B cell (primary cell): ENCODE measurements at regions not wholly inside any gene's neighbourhood (a gene's known extent, or its start where the extent isn't known, plus 50 kb on each side); places are given as distances from the start of the nearest gene placed in this dataset.

ENCODE experiments used
- ATAC-seq: fragments of 200-7000 bp; cut with Tn5 transposase; one replicate; pipeline ENCODE4 v1.10.0; 2021; ENCODE audit warnings: low read depth, mild to moderate bottlenecking, moderate number of reproducible peaks, moderate library complexity
- CTCF ChIA-PET: fragments of 350-600 bp; sonication (Branson Sonifier 250); formaldehyde crosslinking; loops from one replicate; lab custom pipeline; 2021; ENCODE audit warnings: antibody characterized with exemption, inconsistent platforms; lab: Charles Lee
- POLR2A ChIA-PET: fragments of 350-600 bp; sonication (Branson Sonifier 250); formaldehyde crosslinking; loops from one replicate; lab custom pipeline; 2021; ENCODE audit warnings: antibody characterized with exemption; lab: Charles Lee
- DNase-seq: peaks from one replicate; pipeline ENCODE4 v3.0.0; 2013
- H2AFZ ChIP-seq: 2 replicates; pipeline ENCODE4 v1.6.1; 2012; ENCODE audit warnings: mild to moderate bottlenecking, low read depth, low read length; ENCODE audit not compliant: insufficient read depth, poor library complexity, severe bottlenecking
- H3K27ac ChIP-seq, 2 donors: 1 replicate in 1 of 2; 2 replicates in 1 of 2; pipeline ENCODE4 v1.5.1; 2012 to 2013; ENCODE audit warnings: low read length in 2 of 2, mild to moderate bottlenecking in 2 of 2, moderate library complexity in 1 of 2
- H3K27me3 ChIP-seq, 4 experiments: fragments of 200-600 bp in 1 of 4; sonication (generic) in 1 of 4; replicated peaks in 1 of 4; 1 replicate in 2 of 4; 2 replicates in 2 of 4; pipeline versions ENCODE4 v1.6.1 to v1.7.0; 2013 to 2016; ENCODE audit warnings: low read length in 3 of 4, mild to moderate bottlenecking in 2 of 4, mixed read lengths in 1 of 4, moderate library complexity in 1 of 4; ENCODE audit not compliant: insufficient read depth in 4 of 4, control insufficient read depth in 3 of 4; ENCODE audit errors: control extremely low read depth in 1 of 4
- H3K36me3 ChIP-seq, 2 experiments: replicated peaks in 1 of 2; 1 replicate in 1 of 2; 2 replicates in 1 of 2; pipeline versions ENCODE4 v1.6.1 to v1.7.1; 2013; ENCODE audit warnings: low read length in 1 of 2; ENCODE audit not compliant: insufficient read depth in 2 of 2, control insufficient read depth in 1 of 2; ENCODE audit errors: control extremely low read depth in 1 of 2, extremely low read depth in 1 of 2
- H3K4me1 ChIP-seq, 2 donors: fragments of 200-600 bp in 1 of 2; sonication (generic) in 1 of 2; 1 replicate in 1 of 2; 2 replicates in 1 of 2; pipeline versions ENCODE4 v1.5.1 to v1.6.1; 2013 to 2017; ENCODE audit warnings: low read length in 2 of 2; ENCODE audit not compliant: control insufficient read depth in 2 of 2, insufficient read depth in 2 of 2
- H3K4me2 ChIP-seq: replicated peaks from 2 replicates; pipeline ENCODE3; 2012; ENCODE audit warnings: mild to moderate bottlenecking, low read depth, low read length; ENCODE audit not compliant: poor library complexity, severe bottlenecking
- H3K4me3 ChIP-seq, 5 experiments: fragments of 200-600 bp in 1 of 5; sonication (generic) in 1 of 5; 1 replicate in 3 of 5; 2 replicates in 2 of 5; pipeline versions ENCODE4 v1.5.1 to v1.7.0; 2011 to 2016; ENCODE audit warnings: low read length in 4 of 5, mild to moderate bottlenecking in 4 of 5, low read depth in 2 of 5, control low read depth in 1 of 5, moderate library complexity in 1 of 5; ENCODE audit not compliant: insufficient read depth in 1 of 5; ENCODE audit errors: control extremely low read depth in 1 of 5, extremely low read depth in 1 of 5
- H3K79me2 ChIP-seq: fragments of 200-600 bp; sonication (generic); one replicate; pipeline ENCODE4 v1.6.0; 2016; ENCODE audit warnings: low read length; ENCODE audit not compliant: control insufficient read depth, insufficient read depth
- H3K9ac ChIP-seq: fragments of 200-600 bp; sonication (generic); 2 replicates; pipeline ENCODE4 v1.6.1; 2017; ENCODE audit warnings: mild to moderate bottlenecking, low read length, moderate library complexity
- H3K9me3 ChIP-seq, 3 donors: one replicate each; pipeline versions ENCODE4 v1.6.1 to v1.7.1; 2013; ENCODE audit warnings: low read length in 2 of 3; ENCODE audit not compliant: control insufficient read depth in 2 of 3, insufficient read depth in 1 of 3; ENCODE audit errors: control extremely low read depth in 1 of 3
- H4K20me1 ChIP-seq: 2 replicates; pipeline ENCODE4 v1.6.0; 2012; ENCODE audit warnings: mild to moderate bottlenecking, low read length; ENCODE audit not compliant: insufficient read depth, control insufficient read depth, poor library complexity, severe bottlenecking
- H3K27ac Mint-ChIP-seq: one replicate; pipeline ENCODE4 v1.8.0; 2021; ENCODE audit warnings: mixed read lengths
- H3K27me3 Mint-ChIP-seq: one replicate; pipeline ENCODE4 v1.8.0; 2021; ENCODE audit warnings: mixed read lengths
- H3K4me1 Mint-ChIP-seq: one replicate; pipeline ENCODE4 v1.8.0; 2021; ENCODE audit warnings: mixed read lengths
- H3K4me3 Mint-ChIP-seq: one replicate; pipeline ENCODE4 v1.8.0; 2021; ENCODE audit warnings: mixed read lengths
- H3K9me3 Mint-ChIP-seq: one replicate; pipeline ENCODE4 v1.8.0; 2022; ENCODE audit warnings: mixed read lengths; ENCODE audit not compliant: insufficient read depth
- EZH2 ChIP-seq: IDR thresholded peaks from 2 replicates; pipeline ENCODE4 v1.6.1; 2012; ENCODE audit warnings: borderline replicate concordance, low read depth, mild to moderate bottlenecking, moderate library complexity, low read length; ENCODE audit not compliant: insufficient read depth, poor library complexity, severe bottlenecking
- WGBS: methylation state at CpG from one replicate; pipeline ENCODE4 v1.1.5; 2013; ENCODE audit warnings: missing lambda C conversion rate; ENCODE audit not compliant: insufficient coverage; 5-methylcytosine and 5-hydroxymethylcytosine counted together
- intact Hi-C: fragments of 100-400 bp; cut with micrococcal nuclease; formaldehyde crosslinking; loops from one replicate; pipeline ENCODE4 v1.10.0; 2022
- TF ChIP-seq, protein P1 (sequence below): fragments of 200-600 bp; IDR thresholded peaks from one replicate; pipeline ENCODE4 v1.8.0; 2022; ENCODE audit warnings: antibody characterized with exemption, mild to moderate bottlenecking

- DNase-seq, result no peak
- Histone ChIP-seq H3K4me3 (no peak overlapping the region), H3K27me3 (no peaks in the 10 kb centered on the region), H3K9me3 (no peaks in the 10 kb centered on the region), H4K20me1 (no peaks in the 10 kb centered on the region), H3K79me2 (no peaks in the 10 kb centered on the region), H3K27ac (no peak overlapping the region), H3K36me3 (no peaks in the 10 kb centered on the region), H3K9ac (no peak overlapping the region), H3K4me2 (no peak overlapping the region), H2AFZ (no peak overlapping the region), H3K4me1 (no peaks in the 10 kb centered on the region)
- intact Hi-C loops, result no loop called here
- no CpG with 5 or more reads among the region's 2 CpGs for WGBS
- ChIA-PET CTCF (no interaction called here), POLR2A (no interaction called here)
- Mint-ChIP-seq H3K27me3 (no peaks in the 10 kb centered on the region), H3K9me3 (no peaks in the 10 kb centered on the region), H3K4me3 (no peak overlapping the region), H3K4me1 (no peaks in the 10 kb centered on the region), H3K27ac (no peak overlapping the region)
- TF ChIP-seq, protein P1, sequence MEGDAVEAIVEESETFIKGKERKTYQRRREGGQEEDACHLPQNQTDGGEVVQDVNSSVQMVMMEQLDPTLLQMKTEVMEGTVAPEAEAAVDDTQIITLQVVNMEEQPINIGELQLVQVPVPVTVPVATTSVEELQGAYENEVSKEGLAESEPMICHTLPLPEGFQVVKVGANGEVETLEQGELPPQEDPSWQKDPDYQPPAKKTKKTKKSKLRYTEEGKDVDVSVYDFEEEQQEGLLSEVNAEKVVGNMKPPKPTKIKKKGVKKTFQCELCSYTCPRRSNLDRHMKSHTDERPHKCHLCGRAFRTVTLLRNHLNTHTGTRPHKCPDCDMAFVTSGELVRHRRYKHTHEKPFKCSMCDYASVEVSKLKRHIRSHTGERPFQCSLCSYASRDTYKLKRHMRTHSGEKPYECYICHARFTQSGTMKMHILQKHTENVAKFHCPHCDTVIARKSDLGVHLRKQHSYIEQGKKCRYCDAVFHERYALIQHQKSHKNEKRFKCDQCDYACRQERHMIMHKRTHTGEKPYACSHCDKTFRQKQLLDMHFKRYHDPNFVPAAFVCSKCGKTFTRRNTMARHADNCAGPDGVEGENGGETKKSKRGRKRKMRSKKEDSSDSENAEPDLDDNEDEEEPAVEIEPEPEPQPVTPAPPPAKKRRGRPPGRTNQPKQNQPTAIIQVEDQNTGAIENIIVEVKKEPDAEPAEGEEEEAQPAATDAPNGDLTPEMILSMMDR, result no peak
- TF ChIP-seq EZH2, result no peak
- no peak for ATAC-seq
Observed at GRCh38 chr9:25861421-25861820, 183.2 kb upstream of the TUSC1 start.

DNA sequence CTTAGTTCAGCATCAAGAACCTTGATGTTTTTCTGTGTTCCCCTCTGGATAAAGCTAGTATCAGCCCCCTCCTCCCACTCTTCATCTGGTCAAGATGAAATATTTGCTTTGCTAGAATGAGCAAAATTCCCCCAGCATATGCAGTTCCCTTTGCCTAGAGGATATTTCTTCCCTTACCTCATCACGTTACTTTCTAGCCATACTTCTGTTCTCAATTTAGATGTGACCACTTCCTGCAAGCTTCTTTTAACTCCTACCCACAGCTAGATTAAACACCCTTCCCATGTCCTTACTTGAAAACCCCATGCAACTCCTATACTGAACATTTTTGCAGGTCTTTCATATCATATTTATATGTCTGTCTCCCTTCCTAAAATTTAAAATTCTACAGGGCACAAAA is 178.9 kb upstream of the TUSC1 start:
- 0% methylated on average over 1 of the region's 1 CpG for WGBS
- H3K4me2 ChIP-seq, result no peak overlapping the region
- DNase-seq, result no peak
- Mint-ChIP-seq H3K4me3 (no peak overlapping the region), H3K9me3 (no peaks in the 10 kb centered on the region), H3K27ac (no peak overlapping the region), H3K27me3 (no peaks in the 10 kb centered on the region), H3K4me1 (no peaks in the 10 kb centered on the region)
- H3K9me3 ChIP-seq, result peaks cover 0 to 3% (median 0%) of the 10 kb centered on the region in 3 donors
- H2AFZ ChIP-seq, result no peak overlapping the region
- no peaks in the 10 kb centered on the region for H3K27me3 ChIP-seq
- H4K20me1 ChIP-seq, result no peaks in the 10 kb centered on the region
- H3K9ac ChIP-seq, result no peak overlapping the region
- TF ChIP-seq, protein P1, result no peak
- TF ChIP-seq EZH2, result no peak
- intact Hi-C loops, result no loop called here
- H3K4me3 ChIP-seq, result no peak overlapping the region
- ChIA-PET CTCF (no interaction called here), POLR2A (no interaction called here)
- no peaks in the 10 kb centered on the region for H3K79me2 ChIP-seq
- H3K4me1 ChIP-seq, result no peaks in the 10 kb centered on the region
- H3K36me3 ChIP-seq, result no peaks in the 10 kb centered on the region
- H3K27ac ChIP-seq, result no peak overlapping the region
- ATAC-seq, result no peak
